HUES48 (cell line): ENCODE measurements at regions not wholly inside any gene's neighbourhood (a gene's known extent, or its start where the extent isn't known, plus 50 kb on each side); places are given as distances from the start of the nearest gene placed in this dataset.

Experiments used
- H3K27ac ChIP-seq: one replicate; pipeline ENCODE4 v1.7.0; 2013; ENCODE audit warnings: low read depth, low read length, inconsistent platforms
- H3K27me3 ChIP-seq: 2 replicates; pipeline ENCODE4 v1.6.1; 2013; ENCODE audit warnings: mild to moderate bottlenecking, low read length; ENCODE audit not compliant: control insufficient read depth, insufficient read depth
- H3K36me3 ChIP-seq: 2 replicates; pipeline ENCODE4 v1.6.1; 2013; ENCODE audit warnings: low read length; ENCODE audit not compliant: control insufficient read depth, insufficient read depth
- H3K4me1 ChIP-seq: 2 replicates; pipeline ENCODE4 v1.6.1; 2013; ENCODE audit warnings: mild to moderate bottlenecking, low read length; ENCODE audit not compliant: control insufficient read depth, insufficient read depth
- H3K4me3 ChIP-seq: 2 replicates; pipeline ENCODE4 v1.5.1; 2013; ENCODE audit warnings: mild to moderate bottlenecking, low read depth, low read length
- H3K9ac ChIP-seq: 2 replicates; pipeline ENCODE4 v1.6.1; 2013; ENCODE audit warnings: mild to moderate bottlenecking, low read depth, low read length, moderate library complexity
- H3K9me3 ChIP-seq: 2 replicates; pipeline ENCODE4 v1.6.1; 2013; ENCODE audit warnings: low read length; ENCODE audit not compliant: control insufficient read depth, insufficient read depth

GRCh38 chr5:14069021-14069420, 74.1 kb upstream of the TRIO start:
- Histone ChIP-seq H3K9ac (no peak overlapping the region), H3K4me3 (no peak overlapping the region), H3K27ac (no peak overlapping the region), H3K4me1 (no peaks in the 10 kb centered on the region), H3K27me3 (no peaks in the 10 kb centered on the region), H3K9me3 (no peaks in the 10 kb centered on the region), H3K36me3 (no peaks in the 10 kb centered on the region)

GRCh38 chr5:14068136-14068535, 75.0 kb upstream of the TRIO start:
- Histone ChIP-seq H3K9me3 (no peaks in the 10 kb centered on the region), H3K4me1 (no peaks in the 10 kb centered on the region), H3K36me3 (no peaks in the 10 kb centered on the region), H3K27ac (no peak overlapping the region), H3K4me3 (no peak overlapping the region), H3K9ac (no peak overlapping the region), H3K27me3 (no peaks in the 10 kb centered on the region)

- Histone ChIP-seq H3K4me1 (no peaks in the 10 kb centered on the region), H3K27ac (no peak overlapping the region), H3K4me3 (no peak overlapping the region), H3K27me3 (no peaks in the 10 kb centered on the region), H3K36me3 (no peaks in the 10 kb centered on the region), H3K9me3 (no peaks in the 10 kb centered on the region), H3K9ac (no peak overlapping the region)
These were observed 76.8 kb upstream of the TRIO start for GRCh38 chr5:14066326-14066725.

- H3K9ac ChIP-seq, result no peak overlapping the region
- no peaks in the 10 kb centered on the region for H3K4me1 ChIP-seq
- H3K4me3 ChIP-seq, result no peak overlapping the region
- H3K36me3 ChIP-seq, result no peaks in the 10 kb centered on the region
- H3K27me3 ChIP-seq, result no peaks in the 10 kb centered on the region
- H3K9me3 ChIP-seq, result 0 out of 2 replicates have a peak, but pooled peaks cover 5% of the 10 kb centered on the region
- H3K27ac ChIP-seq, result no peak overlapping the region
These were observed 78.3 kb upstream of the TRIO start for GRCh38 chr5:14064841-14065240.

GRCh38 chr5:14063691-14064090, 79.5 kb upstream of the TRIO start:
- Histone ChIP-seq H3K4me1 (no peaks in the 10 kb centered on the region), H3K27ac (no peak overlapping the region), H3K9ac (no peak overlapping the region), H3K36me3 (no peaks in the 10 kb centered on the region), H3K9me3 (0 out of 2 replicates have a peak, but pooled peaks cover 5% of the 10 kb centered on the region), H3K4me3 (no peak overlapping the region), H3K27me3 (no peaks in the 10 kb centered on the region)

GRCh38 chr5:14063138-14063537, 80.0 kb upstream of the TRIO start:
- Histone ChIP-seq H3K4me1 (no peaks in the 10 kb centered on the region), H3K36me3 (no peaks in the 10 kb centered on the region), H3K27ac (no peak overlapping the region), H3K9ac (no peak overlapping the region), H3K27me3 (no peaks in the 10 kb centered on the region), H3K9me3 (0 out of 2 replicates have a peak, but pooled peaks cover 5% of the 10 kb centered on the region), H3K4me3 (no peak overlapping the region)

GRCh38 chr5:14062178-14062577, 81.0 kb upstream of the TRIO start:
- no peaks in the 10 kb centered on the region for H3K27me3 ChIP-seq
- no peaks in the 10 kb centered on the region for H3K36me3 ChIP-seq
- no peak overlapping the region for H3K27ac ChIP-seq
- H3K9me3 ChIP-seq, result 0 out of 2 replicates have a peak, but pooled peaks cover 5% of the 10 kb centered on the region
- H3K4me1 ChIP-seq, result no peaks in the 10 kb centered on the region
- no peak overlapping the region for H3K9ac ChIP-seq
- H3K4me3 ChIP-seq, result no peak overlapping the region

- H3K9ac ChIP-seq, result no peak overlapping the region
- 0 out of 2 replicates have a peak, but pooled peaks cover 5% of the 10 kb centered on the region for H3K9me3 ChIP-seq
- no peaks in the 10 kb centered on the region for H3K36me3 ChIP-seq
- H3K4me3 ChIP-seq, result no peak overlapping the region
- H3K27ac ChIP-seq, result no peak overlapping the region
- H3K27me3 ChIP-seq, result no peaks in the 10 kb centered on the region
- no peaks in the 10 kb centered on the region for H3K4me1 ChIP-seq
These were observed 82.0 kb upstream of the TRIO start for GRCh38 chr5:14061106-14061505.

- Histone ChIP-seq H3K9me3 (0 out of 2 replicates have a peak, but pooled peaks cover 5% of the 10 kb centered on the region), H3K36me3 (no peaks in the 10 kb centered on the region), H3K27ac (no peak overlapping the region), H3K4me1 (no peaks in the 10 kb centered on the region), H3K9ac (no peak overlapping the region), H3K27me3 (no peaks in the 10 kb centered on the region), H3K4me3 (no peak overlapping the region)
These were observed 82.9 kb upstream of the TRIO start for GRCh38 chr5:14060218-14060617.

GRCh38 chr5:14059810-14060209, 83.3 kb upstream of the TRIO start:
- H3K36me3 ChIP-seq, result no peaks in the 10 kb centered on the region
- no peak overlapping the region for H3K9ac ChIP-seq
- H3K4me1 ChIP-seq, result no peaks in the 10 kb centered on the region; the same call in 1 of the 2 replicates
- 0 out of 2 replicates have a peak, but pooled peaks cover 5% of the 10 kb centered on the region for H3K9me3 ChIP-seq
- no peak overlapping the region for H3K27ac ChIP-seq
- H3K4me3 ChIP-seq, result no peak overlapping the region
- no peaks in the 10 kb centered on the region for H3K27me3 ChIP-seq

GRCh38 chr5:14057289-14057688, 85.9 kb upstream of the TRIO start:
- no peaks in the 10 kb centered on the region for H3K36me3 ChIP-seq
- no peaks in the 10 kb centered on the region for H3K27me3 ChIP-seq
- H3K4me3 ChIP-seq, result no peak overlapping the region
- H3K27ac ChIP-seq, result no peak overlapping the region
- no peak overlapping the region for H3K9ac ChIP-seq
- no peaks in the 10 kb centered on the region; the same call in 1 of the 2 replicates for H3K4me1 ChIP-seq
- H3K9me3 ChIP-seq, result 0 out of 2 replicates have a peak, but pooled peaks cover 5% of the 10 kb centered on the region
